NCI-H1694 (cell line): ENCODE measurements at regions not wholly inside any gene's neighbourhood (a gene's known extent, or its start where the extent isn't known, plus 50 kb on each side); places are given as distances from the start of the nearest gene placed in this dataset.
"Not testable (repeated sequence)": the region's sequence is repeated elsewhere in the genome, so short reads cannot be mapped to it uniquely, and the experiment has no call there.

Source experiments
- DNase-seq: peaks from one replicate; lab custom pipeline; 2025; lab: John Stamatoyannopoulos, UW

DNA sequence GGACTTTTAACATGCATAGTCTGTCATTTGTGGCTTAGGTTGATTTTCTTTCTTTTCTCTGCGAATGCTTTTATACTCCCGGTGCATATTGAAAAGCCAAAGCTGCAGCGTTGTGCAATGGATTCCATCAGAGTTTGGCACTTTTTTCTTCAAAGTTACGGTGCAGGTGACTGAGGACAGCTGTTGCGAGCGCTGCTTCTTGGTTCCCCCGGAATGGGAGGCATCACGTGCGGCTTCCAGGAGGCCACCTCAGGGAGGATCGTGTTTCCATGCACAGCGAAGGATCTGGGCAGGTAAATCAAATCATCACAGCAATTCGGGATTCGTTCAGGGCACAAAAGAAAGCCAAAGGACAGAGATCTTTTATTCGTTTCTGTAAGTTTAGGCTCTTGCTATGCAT lies 109.6 kb upstream of the ALKAL2 start:
- DNase-seq: no peak

DNA sequence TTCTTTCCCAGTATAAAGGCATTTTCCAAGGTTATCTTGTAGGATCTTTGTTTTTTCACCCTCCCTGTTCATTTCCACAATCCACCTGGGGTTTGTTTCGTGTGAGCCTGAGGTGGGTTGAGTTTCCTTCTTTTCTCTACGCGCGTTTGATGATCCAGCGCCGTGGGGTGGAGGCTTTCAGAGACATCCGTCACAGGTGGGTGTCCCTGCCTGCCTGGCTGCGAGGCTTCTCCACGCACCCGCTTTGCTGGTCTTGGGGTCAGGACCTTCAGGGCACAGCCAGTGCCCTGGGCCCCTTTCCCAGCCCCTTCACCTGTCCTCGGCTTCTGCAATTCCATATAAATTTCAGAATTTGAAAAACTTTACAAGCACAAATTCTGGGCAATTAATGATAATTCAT lies 109.0 kb upstream of the ALKAL2 start:
- no peak for DNase-seq

DNA sequence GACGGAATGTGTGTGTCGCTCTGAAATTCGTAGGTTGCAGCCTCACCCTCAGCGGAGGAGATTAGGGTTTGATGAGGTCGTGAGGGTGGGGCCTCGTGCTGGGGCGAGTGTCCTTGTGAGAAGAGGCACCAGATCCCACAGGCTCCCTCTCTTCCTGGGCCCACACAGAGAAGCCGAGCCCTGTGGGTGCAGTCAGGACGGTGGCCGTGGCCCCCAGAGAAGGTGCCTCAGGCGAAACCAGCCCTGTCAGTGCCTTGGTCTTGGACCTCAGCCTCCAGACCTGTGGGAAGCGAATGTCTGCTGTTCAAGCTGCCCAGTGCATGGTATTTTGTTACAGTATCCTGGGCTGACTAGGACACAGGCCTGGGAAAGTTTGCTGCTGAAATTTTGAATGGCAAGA lies 108.0 kb upstream of the ALKAL2 start:
- no peak for DNase-seq

DNA sequence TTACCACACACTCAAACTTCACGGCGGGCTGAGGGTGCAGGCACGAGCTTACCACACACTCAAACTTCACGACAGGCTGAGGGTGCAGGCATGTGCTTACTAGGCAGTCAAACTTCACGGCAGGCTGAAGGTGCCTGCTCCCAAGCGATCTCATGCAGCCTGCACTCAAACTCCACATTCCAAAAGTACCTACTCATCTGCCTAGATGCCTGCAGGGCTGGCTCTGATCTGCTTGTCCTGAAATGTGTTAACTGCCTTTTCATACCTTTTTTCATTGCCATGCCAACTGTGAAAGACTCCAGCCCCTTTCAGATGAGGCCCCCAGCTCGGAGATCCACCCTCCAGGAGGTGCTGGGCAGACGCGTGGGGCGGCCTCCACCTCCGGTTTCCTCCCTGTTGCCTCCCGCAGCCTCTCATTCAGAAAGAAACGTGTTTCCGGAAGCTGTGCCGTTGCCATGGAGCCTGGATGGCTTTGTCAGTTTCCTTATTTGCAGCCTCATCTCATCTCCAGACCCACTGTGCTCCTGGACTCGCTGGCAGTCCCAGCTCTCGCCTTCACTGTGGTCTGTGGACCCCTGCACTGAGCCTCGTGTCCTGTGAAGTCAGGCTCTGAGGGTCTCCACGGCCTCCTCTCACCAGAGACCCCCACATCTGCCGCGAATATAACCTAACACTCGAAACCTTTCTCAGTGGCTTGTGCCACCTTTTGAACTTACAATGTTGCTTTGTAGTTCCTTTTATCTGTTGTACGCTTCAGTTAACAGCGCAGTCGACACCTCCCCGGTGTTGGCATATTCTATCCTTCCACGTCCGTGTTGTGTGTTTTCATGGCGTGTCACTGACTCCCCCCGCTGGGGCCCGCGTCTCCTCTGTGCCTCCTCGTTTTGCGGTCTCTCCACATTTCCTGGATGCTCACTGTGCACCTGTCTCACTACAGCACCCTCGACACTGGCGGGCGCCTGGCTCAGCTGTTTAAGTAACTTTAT lies 106.1 kb upstream of the ALKAL2 start:
- DNase-seq: no peak

DNA sequence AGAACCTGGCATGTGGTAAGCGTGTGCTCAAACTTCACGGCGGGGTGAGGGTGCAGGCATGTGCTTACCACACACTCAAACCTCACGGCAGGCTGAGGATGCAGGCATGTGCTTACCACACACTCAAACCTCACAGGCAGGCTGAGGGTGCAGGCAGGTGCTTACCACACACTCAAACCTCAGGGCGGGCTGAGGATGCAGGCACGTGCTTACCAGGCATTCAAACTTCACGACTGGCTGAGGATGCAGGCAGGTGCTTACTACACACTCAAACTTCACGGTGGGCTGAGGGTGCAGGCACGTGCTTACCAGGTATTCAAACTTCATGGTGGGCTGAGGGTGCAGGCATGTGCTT lies 105.0 kb upstream of the ALKAL2 start:
- DNase-seq: no peak

DNA sequence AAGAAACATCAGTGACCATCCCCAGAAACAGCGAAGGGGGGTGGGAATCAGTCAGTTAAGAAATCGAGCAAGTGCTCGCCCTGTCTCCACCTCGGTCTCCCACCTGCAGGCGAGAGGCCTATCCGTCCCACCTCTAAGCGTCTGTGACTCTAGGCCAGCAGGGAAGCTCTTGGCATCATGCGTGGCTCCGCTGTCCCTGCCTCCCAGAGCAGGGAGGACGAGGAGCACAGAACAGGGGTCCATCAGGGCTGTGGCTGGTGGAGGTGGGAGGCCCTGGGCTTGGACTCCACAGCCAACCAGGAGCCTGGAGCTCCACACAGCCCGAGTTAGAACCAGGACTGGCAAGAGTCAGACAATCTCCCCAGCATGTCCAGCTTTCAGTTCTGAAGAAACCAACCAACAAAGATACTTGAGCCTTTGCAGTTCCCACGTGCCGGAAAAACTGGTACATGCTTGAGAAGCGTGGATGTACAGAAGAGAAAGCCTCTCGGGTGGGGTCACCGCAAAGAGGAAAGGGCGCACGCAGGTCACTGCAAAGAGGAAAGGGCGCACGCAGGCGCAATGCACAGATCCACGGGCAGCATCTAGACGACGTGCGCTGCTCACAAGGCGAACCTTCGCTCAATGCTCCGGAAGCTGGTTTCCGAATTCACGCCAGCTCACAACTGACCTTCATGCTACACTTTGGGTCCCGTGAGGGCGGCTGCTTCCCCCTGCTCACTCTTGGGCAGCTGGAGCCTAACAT lies 104.5 kb upstream of the ALKAL2 start:
- no peak for DNase-seq

DNA sequence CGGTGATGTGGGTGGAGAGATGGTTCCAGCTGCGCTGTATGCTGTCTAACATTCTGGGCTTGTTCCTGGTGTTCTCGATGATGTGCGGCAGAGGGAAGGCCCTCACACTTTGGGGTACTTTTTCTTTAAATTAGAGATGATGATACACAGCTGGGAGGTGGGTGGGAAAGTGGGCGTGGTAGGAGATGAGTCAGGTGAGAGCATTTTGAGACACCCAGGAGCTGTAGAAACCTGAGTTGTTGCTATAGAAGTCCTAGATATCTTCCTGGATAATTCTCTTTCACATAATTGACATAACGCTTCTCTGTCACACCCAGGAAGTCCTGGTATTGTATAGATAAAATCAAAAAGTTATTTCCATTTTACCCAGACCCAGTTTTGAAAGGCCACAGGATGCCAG lies 103.8 kb upstream of the ALKAL2 start:
- DNase-seq: no peak

DNA sequence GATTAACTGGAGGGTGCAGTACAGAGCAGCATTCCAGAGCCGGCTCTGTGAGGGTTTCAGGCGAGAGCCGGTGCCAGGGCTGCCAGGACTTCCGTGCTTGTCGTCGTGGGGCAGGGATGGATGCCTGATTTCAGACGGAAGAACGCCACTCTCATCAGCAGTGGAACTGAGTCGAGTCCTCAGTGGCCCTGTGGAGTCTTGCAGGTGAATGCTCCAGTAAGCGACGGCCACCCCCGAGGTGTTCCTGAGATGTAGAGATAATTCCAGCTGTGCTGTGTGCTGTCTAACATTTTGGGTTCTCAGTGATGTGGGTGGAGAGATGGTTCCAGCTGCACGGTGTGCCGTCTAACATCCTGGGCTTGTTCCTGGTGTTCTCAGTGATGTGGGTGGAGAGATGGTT lies 103.1 kb upstream of the ALKAL2 start:
- no peak for DNase-seq

DNA sequence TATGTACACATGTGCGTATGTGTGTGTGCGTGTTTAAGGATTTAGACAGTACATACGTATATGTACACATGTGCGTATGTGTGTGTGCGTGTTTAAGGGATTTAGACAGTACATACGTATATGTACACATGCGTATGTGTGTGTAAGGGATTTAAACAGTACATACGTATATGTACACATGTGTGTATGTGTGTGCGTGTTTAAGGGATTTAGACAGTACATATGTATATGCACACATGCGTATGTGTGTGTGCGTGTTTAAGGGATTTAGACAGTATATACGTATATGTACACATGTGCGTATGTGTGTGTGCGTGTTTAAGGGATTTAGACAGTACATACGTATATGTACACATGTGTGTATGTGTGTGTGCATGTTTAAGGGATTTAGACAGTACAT lies 102.1 kb upstream of the ALKAL2 start:
- DNase-seq: not testable (repeated sequence)

DNA sequence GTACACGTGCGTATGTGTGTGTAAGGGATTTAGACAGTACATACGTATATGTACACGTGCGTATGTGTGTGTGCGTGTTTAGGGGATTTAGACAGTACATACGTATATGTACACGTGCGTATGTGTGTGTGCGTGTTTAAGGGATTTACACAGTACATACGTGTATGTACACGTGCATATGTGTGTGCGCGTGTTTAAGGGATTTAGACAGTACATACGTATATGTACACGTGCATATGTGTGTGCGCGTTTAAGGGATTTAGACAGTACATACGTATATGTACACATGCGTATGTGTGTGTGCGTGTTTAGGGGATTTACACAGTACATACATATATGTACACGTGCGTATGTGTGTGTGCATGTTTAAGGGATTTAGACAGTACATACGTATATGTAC lies 100.9 kb upstream of the ALKAL2 start:
- not testable (repeated sequence) for DNase-seq

DNA sequence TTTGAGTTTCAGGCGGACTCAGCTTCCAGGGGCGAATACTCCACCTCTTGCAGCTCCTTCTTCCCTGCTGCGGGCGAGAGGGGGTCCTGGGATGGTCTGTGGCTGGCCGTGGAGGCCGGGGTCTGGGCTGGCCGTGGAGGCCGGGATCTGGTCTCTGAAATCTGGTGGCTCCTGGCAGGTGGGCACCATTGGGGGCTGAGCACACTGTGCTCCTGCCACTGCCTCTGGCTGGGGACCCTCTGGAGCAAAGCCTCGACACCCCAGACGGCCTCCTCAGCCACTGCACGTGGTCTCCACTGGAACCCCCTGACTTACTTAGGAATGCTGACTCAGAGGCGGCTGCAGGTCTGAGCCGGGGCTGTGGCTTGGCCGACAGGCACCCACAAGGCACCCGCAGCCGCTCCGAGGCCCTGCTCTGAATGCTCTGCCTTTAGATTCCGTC lies 100.1 kb upstream of the ALKAL2 start:
- DNase-seq: no peak

DNA sequence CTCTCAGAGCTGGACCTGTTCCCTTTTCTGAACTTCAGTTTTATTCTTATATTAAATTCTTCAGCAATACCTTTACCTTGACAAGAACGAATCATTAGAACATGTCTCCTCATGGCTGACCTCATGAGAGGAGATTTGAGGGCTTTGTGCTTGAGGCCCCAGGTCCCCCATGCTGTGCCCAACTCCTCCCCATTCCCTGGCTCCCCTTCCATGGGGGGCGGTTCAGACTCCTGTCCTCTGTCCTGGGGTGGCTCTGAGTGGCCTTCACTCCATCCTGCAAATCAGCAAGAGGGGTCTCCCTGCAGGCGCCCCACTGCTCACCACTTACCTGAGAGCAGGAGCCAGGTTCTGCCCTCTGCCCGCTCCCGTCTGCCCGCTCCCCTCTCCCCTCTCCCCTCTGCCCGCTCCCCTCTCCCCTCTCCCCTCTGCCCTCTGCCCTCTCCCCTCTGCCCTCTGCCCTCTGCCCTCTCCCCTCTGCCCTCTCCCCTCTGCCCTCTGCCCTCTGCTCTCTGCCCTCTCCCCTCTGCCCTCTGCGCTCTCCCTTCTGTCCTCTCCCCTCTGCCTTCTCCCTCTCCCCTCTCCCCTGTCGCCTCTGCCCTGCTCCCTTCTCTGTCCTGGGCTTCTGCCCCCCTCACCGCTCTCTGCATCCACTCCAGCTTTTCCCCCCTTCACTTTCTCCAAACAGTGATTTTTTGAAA lies 98.7 kb upstream of the ALKAL2 start:
- no peak for DNase-seq

DNA sequence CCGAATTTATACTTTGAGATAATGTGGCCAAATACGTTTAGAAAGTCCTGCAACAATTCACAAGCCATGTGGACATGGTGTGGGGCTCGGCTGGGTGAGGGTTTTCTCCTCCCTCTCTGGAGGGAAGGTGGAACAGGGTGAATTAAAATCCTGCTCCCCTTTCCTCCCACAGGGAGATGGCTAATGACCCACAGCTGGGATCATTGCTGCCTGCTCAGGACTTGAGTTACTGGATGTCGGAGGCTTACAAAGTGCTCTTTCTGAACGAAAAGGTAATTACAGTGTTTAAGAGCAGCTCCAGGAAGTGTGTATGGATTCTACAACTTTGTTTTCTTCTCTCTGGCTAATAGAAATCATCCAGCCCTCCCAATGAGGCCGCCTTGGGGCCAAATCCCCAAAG lies 97.9 kb upstream of the ALKAL2 start:
- DNase-seq: no peak

DNA sequence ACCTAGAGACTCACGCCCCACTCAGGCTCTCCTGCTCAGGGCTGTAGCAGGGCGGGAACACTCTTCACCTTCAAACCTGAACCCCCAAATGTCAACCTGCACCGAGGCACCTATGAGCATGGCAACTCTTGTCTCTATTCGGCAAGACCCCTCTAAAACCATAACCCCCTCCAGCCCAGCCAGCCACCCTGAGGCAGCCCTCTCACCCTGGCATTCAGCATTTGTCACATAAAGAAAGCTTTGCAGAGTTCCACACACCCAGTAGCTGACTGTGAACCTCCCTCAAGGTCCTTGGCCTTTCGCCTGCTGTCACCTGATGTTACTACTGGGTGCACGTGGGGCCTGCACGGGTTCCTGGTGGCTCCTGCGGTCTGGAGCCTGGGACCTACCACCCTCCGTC lies 97.2 kb upstream of the ALKAL2 start:
- DNase-seq: no peak

DNA sequence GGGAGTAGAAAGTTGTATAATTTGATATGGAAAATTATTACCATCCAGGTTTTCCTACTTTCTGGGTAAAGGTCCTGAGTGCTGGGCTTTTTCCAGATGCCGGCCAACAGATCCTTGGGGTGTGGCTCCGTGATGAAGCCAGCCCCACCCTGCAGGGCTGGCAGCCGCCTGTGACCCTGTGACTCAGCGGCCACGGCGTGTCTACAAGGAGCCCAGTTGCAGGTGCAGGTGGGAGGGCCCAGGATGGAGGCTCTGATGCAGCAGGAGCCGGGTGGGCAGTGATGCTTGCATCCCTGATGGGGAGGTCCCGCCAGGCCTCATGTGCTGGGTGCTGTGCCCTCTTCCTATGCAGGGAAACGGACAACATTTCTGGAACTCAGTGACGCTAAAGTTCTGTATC lies 96.0 kb upstream of the ALKAL2 start:
- DNase-seq: no peak

DNA sequence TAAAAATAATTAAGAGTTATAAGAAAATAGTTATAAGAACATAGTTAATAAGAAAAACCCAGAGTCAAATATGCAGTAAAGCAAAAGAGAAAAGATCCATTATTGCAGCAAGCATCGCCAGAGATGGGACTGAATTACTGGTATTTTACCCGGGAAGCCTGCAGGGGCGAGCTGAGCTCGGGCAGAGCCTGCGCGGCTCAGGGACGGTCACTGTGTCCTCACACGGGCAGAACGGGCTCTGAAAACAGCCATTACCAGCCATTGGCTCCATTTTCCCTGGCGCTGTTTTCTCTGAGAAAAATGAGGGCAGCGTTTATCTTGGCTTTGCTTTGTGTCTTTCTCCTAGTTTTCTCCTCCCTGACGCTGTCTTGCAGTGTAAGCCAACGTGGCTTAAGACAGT lies 95.3 kb upstream of the ALKAL2 start:
- DNase-seq: no peak

DNA sequence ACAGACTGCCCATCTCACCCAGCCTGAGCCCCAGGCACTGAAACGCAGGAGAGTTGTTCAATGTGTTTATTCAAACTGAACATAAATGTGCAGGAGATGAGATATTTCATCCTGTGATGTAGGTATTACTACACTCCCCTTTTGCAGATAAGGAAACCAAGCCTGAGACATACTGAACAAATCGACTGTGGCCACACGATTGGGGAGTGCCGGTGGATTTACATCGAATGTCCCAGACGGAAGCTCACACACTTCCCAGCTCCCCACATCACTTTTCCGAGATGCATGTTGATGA lies 94.8 kb upstream of the ALKAL2 start:
- no peak for DNase-seq

DNA sequence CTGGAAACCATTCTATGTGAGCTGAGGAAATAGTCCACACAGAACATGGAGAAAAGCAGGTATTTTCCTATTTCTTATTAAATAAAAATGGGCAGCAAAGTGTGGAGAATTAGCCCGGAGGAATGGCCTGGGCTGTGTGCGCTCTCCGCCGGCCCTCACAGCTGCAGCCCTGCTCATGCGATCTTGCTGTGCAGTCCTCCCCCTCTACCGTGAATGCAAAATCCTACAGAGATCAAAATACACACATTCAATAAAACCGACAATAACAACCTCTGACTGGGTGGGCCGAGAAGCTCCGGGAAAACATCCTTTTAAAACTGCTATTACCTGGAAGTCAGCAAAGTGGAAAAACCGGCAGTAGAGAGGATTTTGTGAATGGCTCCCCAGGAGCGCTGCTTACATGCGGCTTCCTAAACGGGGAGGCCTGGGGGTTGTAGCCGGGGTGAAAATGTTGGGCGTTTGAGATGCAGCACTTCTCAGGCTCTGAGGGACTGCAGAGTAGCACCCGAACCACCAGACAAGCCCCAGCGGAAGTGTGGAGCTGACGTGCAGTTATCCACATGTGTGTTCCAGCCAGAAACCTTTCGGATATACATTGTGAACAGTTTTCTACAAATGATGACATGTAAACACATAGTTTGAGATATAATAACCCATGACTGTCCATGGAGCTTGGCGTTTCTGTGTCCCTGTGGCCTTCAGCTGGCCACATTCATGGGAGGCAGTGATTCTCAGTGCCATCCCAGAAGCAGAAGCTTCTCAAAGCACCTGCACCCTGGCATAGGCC lies 94.2 kb upstream of the ALKAL2 start:
- DNase-seq: no peak

DNA sequence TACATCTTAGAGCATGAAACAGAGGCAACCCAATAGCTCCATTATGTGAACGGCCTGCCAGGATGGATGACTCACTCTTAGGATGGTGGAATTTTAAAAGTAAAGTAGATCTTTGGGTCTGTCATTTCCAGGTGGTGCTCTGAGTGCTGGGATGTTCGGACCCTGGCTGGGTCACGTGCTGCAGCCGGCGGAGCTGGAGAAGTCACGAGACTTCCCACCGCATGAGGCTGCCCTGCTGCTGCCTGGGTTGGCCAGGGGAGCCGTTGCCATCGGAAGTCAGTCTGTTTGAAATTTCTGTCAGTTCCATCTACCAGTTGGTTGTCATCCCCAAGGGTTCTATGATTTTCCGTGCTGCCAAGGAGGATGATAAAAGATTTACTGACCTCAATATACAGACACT lies 93.3 kb upstream of the ALKAL2 start:
- DNase-seq: no peak

DNA sequence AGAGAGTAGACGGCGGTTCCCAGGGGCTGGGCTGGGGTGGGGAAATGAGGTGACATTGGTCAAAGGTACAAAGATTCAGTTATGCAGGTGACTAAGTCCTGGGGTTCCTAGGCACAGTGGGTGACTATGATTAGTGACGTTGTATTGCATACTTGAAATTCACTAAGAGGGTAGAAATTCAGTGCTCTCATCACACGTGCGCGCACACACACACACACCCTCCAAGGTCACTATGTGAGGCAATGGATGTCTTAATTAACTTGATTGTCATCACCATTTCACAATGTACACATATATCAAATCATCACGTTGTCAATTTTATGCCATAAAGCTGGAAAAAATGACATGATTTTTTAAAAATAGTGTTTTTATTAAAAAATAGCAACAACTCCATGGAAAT lies 92.9 kb upstream of the ALKAL2 start:
- DNase-seq: no peak

DNA sequence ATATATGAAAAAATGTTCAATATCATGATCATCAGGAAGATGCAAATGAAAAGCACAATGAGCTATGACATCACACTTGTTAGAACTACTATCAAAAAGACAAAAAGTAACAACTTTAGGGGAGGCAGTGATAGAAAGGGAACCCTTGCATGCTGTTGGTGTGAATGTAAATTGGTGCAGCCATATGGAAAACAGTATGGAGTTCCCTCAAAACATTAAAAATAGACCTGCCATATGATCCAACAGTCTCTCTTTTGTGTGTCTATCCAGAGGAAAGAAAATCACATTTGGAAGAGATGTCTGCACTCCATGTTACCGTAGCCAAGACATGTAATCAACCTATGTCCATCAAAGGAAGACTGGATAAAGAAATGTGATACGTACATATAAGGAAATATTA lies 92.3 kb upstream of the ALKAL2 start:
- DNase-seq: no peak

DNA sequence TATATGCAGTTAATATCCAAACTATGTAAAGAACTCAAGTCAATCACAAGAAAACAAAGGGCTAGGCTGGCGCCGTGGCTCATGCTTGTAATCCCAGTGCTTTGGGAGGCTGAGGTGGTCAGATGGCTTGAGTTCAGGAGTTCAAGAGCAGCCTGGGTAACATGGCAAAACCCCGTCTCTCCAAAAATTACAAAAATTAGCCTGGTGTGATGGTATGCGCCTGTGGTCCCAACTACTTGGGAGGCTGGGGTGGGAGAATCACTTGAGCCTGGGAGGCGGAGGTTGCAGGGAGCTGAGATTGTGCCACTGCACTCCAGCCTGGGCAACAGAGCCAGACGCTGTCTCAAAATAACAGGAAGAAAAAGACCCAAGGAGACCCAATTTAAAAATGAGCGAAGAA lies 91.9 kb upstream of the ALKAL2 start:
- DNase-seq: no peak
